ENCODE measurements at regions not wholly inside any gene's neighbourhood (a gene's known extent, or its start where the extent isn't known, plus 50 kb on each side); places are given as distances from the start of the nearest gene placed in this dataset.

DNA sequence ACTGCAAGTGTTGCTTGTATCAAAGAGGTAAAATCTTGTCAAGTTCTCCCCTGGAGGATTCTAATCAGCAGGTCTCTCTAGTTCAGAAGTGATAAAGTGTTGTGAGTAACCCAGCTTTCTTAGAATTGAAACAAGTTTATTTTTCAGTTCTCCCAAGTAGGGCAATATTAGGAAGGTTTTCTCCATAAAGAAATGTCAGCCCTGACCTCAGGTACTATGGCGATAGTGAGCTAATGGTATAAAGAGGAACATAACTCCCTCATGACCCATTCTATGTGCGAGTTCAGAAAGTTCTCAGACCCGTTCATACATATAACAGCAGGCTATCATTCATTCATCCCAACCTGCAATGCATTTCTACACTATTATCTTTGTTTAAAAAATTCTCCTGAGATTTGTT, 421.1 kb upstream of the SETBP1 start:
- Mint-ChIP-seq H3K4me1 (no peaks in the 10 kb centered on the region), H3K4me3 (no peak overlapping the region), H3K36me3 (ENCODE audit: low read depth) (no peaks in the 10 kb centered on the region), H3K9me3 (peaks cover 22% of the 10 kb centered on the region), H3K27ac (no peak overlapping the region), H3K27me3 (ENCODE audit: insufficient read depth) (no peaks in the 10 kb centered on the region)
- H3K27me3 ChIP-seq (ENCODE audit: control insufficient read depth, insufficient read depth, low read length, poor library complexity, severe bottlenecking): no peaks in the 10 kb centered on the region
- no peak for DNase-seq
- no peaks in the 10 kb centered on the region for H3K36me3 ChIP-seq (ENCODE audit: control insufficient read depth, insufficient read depth, low read length)
- 97% methylated on average over 3 of the region's 3 CpGs; no CpG with 5 or more reads in 1 of the 2 experiments for WGBS, 2 experiments (ENCODE audit: insufficient coverage in 1 of 2, insufficient read length in 1 of 2)
- peaks cover 16% of the 10 kb centered on the region for H3K9me3 ChIP-seq (ENCODE audit: control insufficient read depth, low read length)
- H3K4me1 ChIP-seq (ENCODE audit: control insufficient read depth, insufficient read depth, low read length): no peaks in the 10 kb centered on the region
- TF ChIP-seq, protein P1, sequence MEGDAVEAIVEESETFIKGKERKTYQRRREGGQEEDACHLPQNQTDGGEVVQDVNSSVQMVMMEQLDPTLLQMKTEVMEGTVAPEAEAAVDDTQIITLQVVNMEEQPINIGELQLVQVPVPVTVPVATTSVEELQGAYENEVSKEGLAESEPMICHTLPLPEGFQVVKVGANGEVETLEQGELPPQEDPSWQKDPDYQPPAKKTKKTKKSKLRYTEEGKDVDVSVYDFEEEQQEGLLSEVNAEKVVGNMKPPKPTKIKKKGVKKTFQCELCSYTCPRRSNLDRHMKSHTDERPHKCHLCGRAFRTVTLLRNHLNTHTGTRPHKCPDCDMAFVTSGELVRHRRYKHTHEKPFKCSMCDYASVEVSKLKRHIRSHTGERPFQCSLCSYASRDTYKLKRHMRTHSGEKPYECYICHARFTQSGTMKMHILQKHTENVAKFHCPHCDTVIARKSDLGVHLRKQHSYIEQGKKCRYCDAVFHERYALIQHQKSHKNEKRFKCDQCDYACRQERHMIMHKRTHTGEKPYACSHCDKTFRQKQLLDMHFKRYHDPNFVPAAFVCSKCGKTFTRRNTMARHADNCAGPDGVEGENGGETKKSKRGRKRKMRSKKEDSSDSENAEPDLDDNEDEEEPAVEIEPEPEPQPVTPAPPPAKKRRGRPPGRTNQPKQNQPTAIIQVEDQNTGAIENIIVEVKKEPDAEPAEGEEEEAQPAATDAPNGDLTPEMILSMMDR (conservative IDR thresholded peaks at IDR 0.05): no peak
- H3K9ac ChIP-seq (ENCODE audit: extremely low read depth, low read length, poor library complexity, severe bottlenecking): no peak overlapping the region
- H3K27ac ChIP-seq (ENCODE audit: low read depth, low read length): no peak overlapping the region
- H3K4me3 ChIP-seq (ENCODE audit: low read length): no peak overlapping the region

GRCh38 chr18:44265437-44265836, 415.3 kb upstream of the SETBP1 start:
- Histone ChIP-seq H3K36me3 (ENCODE audit: control insufficient read depth, insufficient read depth, low read length) (no peaks in the 10 kb centered on the region), H3K27ac (ENCODE audit: low read depth, low read length) (no peak overlapping the region), H3K4me1 (ENCODE audit: control insufficient read depth, insufficient read depth, low read length) (no peaks in the 10 kb centered on the region), H3K4me3 (ENCODE audit: low read length) (no peak overlapping the region), H3K27me3 (ENCODE audit: control insufficient read depth, insufficient read depth, low read length, poor library complexity, severe bottlenecking) (no peaks in the 10 kb centered on the region), H3K9ac (ENCODE audit: extremely low read depth, low read length, poor library complexity, severe bottlenecking) (no peak overlapping the region), H3K9me3 (ENCODE audit: control insufficient read depth, low read length) (peaks cover 16% of the 10 kb centered on the region)
- Mint-ChIP-seq H3K36me3 (ENCODE audit: low read depth) (no peaks in the 10 kb centered on the region), H3K4me1 (no peaks in the 10 kb centered on the region), H3K27me3 (ENCODE audit: insufficient read depth) (no peaks in the 10 kb centered on the region), H3K9me3 (peaks cover 22% of the 10 kb centered on the region), H3K27ac (no peak overlapping the region), H3K4me3 (no peak overlapping the region)
- WGBS, 2 experiments (ENCODE audit: insufficient coverage in 1 of 2, insufficient read length in 1 of 2): 79 to 83% methylated on average over 1 to 3 of the region's 3 CpGs
- TF ChIP-seq, protein P1 (conservative IDR thresholded peaks at IDR 0.05): no peak
- DNase-seq: no peak

DNA sequence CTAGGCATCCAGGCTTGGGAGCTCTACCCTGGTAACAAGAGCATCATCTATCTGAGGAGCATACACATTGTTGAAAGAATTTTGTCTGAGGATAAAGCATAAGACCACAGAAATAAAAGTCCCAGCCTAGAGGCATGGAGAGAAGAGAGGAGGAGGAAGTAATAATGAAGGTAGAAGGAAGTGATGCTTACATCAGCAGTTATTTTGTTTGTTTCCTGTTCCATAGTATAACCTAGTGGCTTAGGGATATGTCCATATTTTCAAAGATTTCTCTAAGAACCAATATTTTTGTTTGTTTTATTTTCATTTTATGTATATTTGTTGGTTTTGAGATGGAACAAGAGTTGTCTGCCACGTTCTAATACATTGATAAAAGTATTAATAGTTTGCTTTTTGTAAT, 407.4 kb upstream of the SETBP1 start:
- no peaks in the 10 kb centered on the region for H3K27me3 Mint-ChIP-seq (ENCODE audit: insufficient read depth)
- H3K36me3 Mint-ChIP-seq (ENCODE audit: low read depth): no peaks in the 10 kb centered on the region
- Histone ChIP-seq H3K36me3 (ENCODE audit: control insufficient read depth, insufficient read depth, low read length) (no peaks in the 10 kb centered on the region), H3K9me3 (ENCODE audit: control insufficient read depth, low read length) (no peaks in the 10 kb centered on the region), H3K4me3 (ENCODE audit: low read length) (no peak overlapping the region), H3K27me3 (ENCODE audit: control insufficient read depth, insufficient read depth, low read length, poor library complexity, severe bottlenecking) (no peaks in the 10 kb centered on the region), H3K27ac (ENCODE audit: low read depth, low read length) (no peak overlapping the region), H3K4me1 (ENCODE audit: control insufficient read depth, insufficient read depth, low read length) (no peaks in the 10 kb centered on the region), H3K9ac (ENCODE audit: extremely low read depth, low read length, poor library complexity, severe bottlenecking) (no peak overlapping the region)
- no peak overlapping the region for H3K4me3 Mint-ChIP-seq
- no peak overlapping the region for H3K27ac Mint-ChIP-seq
- 95% methylated on average over 1 of the region's 1 CpG; no CpG with 5 or more reads in 1 of the 2 experiments for WGBS, 2 experiments (ENCODE audit: insufficient coverage in 1 of 2, insufficient read length in 1 of 2)
- no peaks in the 10 kb centered on the region for H3K4me1 Mint-ChIP-seq
- DNase-seq: no peak
- TF ChIP-seq, protein P1 (conservative IDR thresholded peaks at IDR 0.05): no peak
- H3K9me3 Mint-ChIP-seq: no peaks in the 10 kb centered on the region

Measured in endodermal cell (in vitro differentiated cells).